Activated naive CD4-positive, alpha-beta T cell treated with Interleukin-2 at 50 U/mL for 16 hours (primary cell): ENCODE measurements at regions not wholly inside any gene's neighbourhood (a gene's known extent, or its start where the extent isn't known, plus 50 kb on each side); places are given as distances from the start of the nearest gene placed in this dataset.

Source experiments
- DNase-seq: peaks from one replicate; pipeline ENCODE4 v3.0.0-alpha.2; 2020

GRCh38 chr9:80883826-80884579, 805.3 kb downstream of the TLE1 start:
- no peak for DNase-seq

GRCh38 chr9:80883426-80883825, 805.9 kb downstream of the TLE1 start:
- no peak for DNase-seq

GRCh38 chr9:80881940-80882339, 807.4 kb downstream of the TLE1 start:
- DNase-seq = no peak

GRCh38 chr9:80881320-80881719, 808.0 kb downstream of the TLE1 start:
- no peak for DNase-seq

- DNase-seq = no peak
Observed at GRCh38 chr9:80878556-80878955, 810.8 kb downstream of the TLE1 start.

- no peak for DNase-seq
Observed at GRCh38 chr9:80875947-80876346, 813.4 kb downstream of the TLE1 start.

GRCh38 chr9:80874276-80874675, 815.1 kb downstream of the TLE1 start:
- DNase-seq = no peak

GRCh38 chr9:80873861-80874260, 815.5 kb downstream of the TLE1 start:
- no peak for DNase-seq

GRCh38 chr9:80871596-80871995, 817.8 kb downstream of the TLE1 start:
- DNase-seq = no peak

- no peak for DNase-seq
Observed at GRCh38 chr9:80867731-80868130, 821.6 kb downstream of the TLE1 start.

GRCh38 chr9:80866576-80867227, 822.6 kb downstream of the TLE1 start:
- DNase-seq = no peak

GRCh38 chr9:80866121-80866520, 823.2 kb downstream of the TLE1 start:
- DNase-seq = no peak

- DNase-seq = no peak
Observed at GRCh38 chr9:80843028-80843427, 846.3 kb downstream of the TLE1 start.

- no peak for DNase-seq
Observed at GRCh38 chr9:80842389-80842788, 847.0 kb downstream of the TLE1 start.

GRCh38 chr9:80841888-80842287, 847.5 kb downstream of the TLE1 start:
- no peak for DNase-seq

GRCh38 chr9:80839821-80840675, 849.3 kb downstream of the TLE1 start:
- no peak for DNase-seq

GRCh38 chr9:80836013-80836412, 853.3 kb downstream of the TLE1 start:
- no peak for DNase-seq

GRCh38 chr9:80831751-80832150, 857.6 kb downstream of the TLE1 start:
- DNase-seq = no peak

GRCh38 chr9:80811656-80812055, 877.7 kb downstream of the TLE1 start:
- no peak for DNase-seq

- no peak for DNase-seq
Observed at GRCh38 chr9:80811003-80811402, 878.3 kb downstream of the TLE1 start.

- no peak for DNase-seq
Observed at GRCh38 chr9:80806671-80807070, 882.7 kb downstream of the TLE1 start.

- DNase-seq = no peak
Observed at GRCh38 chr9:80804873-80805272, 884.5 kb downstream of the TLE1 start.

- DNase-seq = no peak
Observed at GRCh38 chr9:80797831-80798688, 891.3 kb downstream of the TLE1 start.
